HG03103 (cell line): ENCODE measurements at regions not wholly inside any gene's neighbourhood (a gene's known extent, or its start where the extent isn't known, plus 50 kb on each side); places are given as distances from the start of the nearest gene placed in this dataset.
"Not testable (repeated sequence)": the region's sequence is repeated elsewhere in the genome, so short reads cannot be mapped to it uniquely, and the experiment has no call there.

Experiments
- ATAC-seq: cut with Tn5 transposase; IDR thresholded peaks from one replicate; pipeline ENCODE4 v1.9.1; 2021; ENCODE audit warnings: low read depth; ENCODE audit not compliant: unreplicated experiment

DNA sequence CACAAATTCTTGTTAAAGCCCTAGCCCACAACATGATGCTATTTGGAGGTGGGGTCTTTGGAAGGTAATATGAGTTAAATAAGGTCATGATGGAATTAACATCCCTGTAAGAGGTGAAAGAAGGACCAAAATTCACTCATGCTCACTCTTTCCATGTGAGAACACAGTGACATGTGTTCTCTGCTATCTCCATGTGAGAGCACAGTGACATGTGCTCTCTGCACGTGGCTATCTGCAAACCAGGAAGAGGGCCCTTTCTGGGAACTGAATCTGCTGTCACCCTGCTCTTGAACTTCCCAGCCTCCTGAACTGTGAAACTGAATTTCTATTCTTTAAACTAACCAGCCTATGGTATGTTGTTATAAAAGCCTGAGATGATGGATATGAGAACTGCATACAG, 1159.4 kb upstream of the ADGRB3 start:
- ATAC-seq = no peak

DNA sequence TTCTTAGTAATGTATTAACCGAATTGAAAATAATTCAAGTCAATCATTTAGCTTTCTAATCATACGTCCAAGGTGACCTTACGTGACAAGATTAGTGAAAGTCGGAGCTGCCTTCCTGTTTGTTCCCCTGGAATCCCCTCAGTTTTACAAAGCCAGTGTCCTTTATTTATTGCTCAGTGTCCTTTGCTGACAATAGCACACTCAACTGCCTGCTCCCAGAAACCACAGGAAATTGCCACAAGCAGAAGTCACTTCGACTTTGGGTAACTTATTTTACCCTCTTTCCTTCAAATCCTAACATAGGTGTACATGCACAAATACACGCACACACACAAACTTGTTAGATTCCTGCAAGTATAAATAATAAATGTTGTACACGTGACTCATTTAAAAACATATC, 1167.7 kb upstream of the ADGRB3 start:
- ATAC-seq = no peak

DNA sequence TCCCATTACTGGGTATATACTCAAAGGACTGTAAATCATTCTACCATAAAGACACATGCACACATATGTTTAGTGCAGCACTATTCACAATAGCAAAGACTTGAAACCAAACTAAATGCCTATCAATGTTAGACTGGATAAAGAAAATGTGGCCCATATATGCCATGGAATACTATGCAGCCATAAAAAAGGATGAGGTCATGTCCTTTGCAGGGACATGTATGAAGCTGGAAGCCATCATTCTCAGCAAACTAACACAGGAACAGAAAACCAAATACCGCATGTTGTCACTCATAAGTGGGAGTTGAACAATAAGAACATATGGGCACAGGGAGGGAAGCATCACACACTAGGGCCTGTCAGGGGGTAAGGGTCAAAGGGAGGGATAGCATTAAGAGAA, 1172.4 kb upstream of the ADGRB3 start:
- not testable (repeated sequence) for ATAC-seq

DNA sequence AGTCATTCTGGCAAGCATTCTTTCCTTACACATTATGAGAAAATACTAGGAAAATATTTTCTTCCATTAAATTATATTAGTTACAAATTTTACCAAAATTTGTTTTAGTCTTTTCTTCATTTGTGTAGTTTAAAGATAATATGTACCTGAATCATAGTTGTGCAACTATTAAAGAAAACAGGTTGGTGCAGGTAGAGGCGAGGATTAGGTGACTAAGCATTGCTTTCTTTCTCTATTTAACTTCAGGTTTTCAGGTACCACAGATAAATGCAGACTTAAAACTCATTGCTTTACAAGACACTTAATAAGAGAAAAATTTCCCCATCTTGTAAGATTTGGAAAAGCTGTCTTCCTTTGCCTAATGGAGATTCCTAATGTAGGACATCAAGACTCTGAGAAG, 1175.5 kb upstream of the ADGRB3 start:
- no peak for ATAC-seq

DNA sequence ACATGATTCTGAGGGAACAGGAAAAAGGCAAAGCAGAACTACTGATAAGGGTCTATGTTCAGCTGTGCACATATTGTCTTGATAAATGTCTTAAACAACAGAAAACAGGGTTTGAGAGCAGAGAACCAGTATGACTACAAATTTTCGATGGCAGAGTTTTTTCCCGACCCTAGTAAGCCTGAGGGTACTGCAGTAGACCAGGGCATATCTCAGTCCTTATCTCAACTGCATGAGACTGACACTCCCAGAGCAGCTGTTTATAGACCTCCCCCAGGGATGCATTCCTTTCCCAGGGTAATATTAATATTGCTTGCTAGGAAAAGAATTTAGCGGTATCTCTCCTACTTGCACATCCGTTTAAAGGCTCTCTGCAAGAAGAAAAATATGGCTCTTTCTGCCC, 1176.8 kb upstream of the ADGRB3 start:
- no peak for ATAC-seq

DNA sequence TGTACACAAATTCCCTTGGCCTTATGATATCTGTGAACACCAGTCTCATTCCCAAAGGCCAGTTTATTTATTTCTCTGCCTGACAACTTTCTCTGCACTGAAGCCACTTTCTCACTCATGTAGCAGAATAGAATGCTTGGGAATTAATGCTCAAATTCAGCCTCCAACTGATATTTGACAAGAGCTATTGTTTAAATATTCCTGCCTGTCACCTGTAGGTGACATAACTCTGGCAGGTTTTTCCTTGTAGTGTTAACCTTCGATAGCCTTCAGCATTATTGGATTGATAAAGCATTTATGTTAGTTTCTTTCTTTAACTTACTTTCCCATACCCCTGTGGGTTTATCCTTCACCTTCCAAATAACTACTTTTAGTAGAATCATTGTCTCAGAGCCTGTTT, 1183.2 kb upstream of the ADGRB3 start:
- no peak for ATAC-seq

DNA sequence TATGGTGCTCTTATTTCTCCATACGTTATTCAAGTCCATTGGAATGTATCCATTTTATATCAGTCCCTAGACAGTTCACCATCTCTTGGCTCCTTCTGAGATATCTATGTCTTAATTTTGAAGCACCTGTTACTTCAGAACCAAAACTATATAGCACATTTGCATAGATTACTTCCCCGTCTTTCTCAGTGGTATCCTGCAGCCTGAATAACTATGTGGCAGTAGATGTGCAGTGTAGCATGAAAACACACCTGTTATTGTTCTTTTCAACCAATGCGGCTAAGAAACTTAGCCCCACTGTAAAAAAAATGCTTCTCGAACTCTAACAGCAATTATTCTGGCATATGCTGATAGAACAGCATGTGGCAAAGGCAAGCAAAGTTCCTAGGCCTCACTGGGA, 1184.4 kb upstream of the ADGRB3 start:
- ATAC-seq = peak; percentile 69

DNA sequence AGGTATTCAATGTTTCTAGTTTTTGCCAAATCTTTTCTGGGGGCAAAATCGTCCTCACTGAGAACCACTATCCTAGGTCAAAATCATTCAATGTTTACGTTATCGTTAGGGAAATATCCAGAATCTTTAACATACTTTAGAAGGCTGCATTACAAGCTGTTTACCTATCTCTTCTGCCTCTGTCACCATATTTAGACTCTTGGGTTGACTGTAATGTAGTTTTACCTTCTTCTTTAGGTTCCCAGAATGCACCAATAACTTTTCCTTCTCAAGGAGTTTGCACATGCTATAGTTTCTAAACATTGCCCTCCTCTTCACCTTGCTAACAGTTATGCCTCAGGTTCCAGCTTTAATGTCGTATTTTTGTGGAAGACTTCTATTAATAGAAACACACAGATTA, 1185.5 kb upstream of the ADGRB3 start:
- no peak for ATAC-seq

DNA sequence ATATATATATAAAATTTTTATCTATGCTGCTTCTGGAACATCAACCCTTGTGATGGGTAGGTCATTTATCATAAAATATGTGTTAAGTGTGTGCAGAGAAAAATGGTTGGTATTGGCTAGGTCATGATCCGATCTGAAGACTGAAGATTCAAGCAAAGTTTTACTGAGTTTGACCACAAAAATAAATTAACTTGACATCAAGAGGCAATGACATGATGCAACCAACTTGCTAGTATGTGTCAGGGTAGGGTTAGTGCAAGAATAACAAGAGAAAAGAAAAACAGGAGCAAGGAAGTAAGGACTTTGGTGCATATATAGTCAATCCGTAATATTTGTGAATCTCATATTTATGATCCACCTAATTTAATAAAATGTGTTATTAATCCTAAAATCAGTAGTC, 1202.0 kb upstream of the ADGRB3 start:
- no peak for ATAC-seq

DNA sequence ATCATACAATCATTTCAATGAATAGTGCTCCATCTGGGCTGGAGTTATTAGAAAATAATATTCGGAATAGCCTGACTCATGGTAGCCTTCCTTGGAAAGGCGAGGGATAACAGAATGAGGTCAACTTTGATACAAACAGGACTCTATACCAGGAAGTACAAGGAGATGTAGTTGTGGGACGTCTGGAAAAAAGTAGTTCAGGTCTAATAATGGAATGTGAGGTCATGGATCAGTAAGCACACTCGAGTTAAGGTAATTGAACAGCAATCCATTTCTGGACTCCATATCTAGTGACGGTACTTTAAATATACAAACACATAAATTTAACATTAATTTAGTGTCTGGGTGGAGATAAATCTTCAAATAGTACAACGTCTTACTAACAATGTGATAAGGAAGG, 1204.0 kb upstream of the ADGRB3 start:
- ATAC-seq = no peak

DNA sequence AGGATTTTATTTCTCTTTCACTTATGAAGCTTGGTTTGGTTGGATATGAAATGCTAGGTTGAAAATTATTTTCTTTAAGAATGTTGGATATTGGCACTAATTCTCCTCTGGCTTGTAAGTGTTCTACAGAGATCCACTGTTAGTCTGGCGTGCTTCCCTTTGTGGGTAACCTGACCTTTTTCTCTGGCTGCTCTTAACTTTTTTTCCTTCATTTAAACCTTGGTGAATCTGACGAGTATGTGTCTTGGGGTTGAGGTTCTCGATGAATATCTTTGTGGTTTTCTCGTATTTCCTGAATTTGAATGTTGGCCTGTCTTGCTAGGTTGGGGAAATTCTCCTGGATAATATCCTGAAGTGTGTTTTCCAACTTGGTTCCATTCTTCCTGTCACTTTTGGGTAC, 1208.4 kb upstream of the ADGRB3 start:
- not testable (repeated sequence) for ATAC-seq

DNA sequence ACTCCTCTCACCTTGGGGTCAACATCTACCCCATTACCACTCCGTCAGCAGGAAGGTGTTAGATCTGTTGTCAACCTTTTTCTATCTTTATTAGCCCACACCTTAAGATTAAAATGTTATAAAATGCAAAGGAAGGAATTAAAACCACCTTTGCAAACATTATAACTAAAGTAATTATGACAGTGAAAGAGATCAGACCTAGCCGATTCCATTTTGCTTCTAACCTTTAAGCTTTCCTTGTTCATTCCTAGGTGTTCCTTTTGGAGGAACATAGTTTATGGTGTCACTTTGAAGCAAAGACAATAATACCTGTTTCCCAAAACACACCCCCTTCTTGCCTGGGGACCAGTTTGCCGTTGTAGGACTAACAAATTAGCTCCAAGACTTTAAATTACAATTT, 1223.0 kb upstream of the ADGRB3 start:
- no peak for ATAC-seq

DNA sequence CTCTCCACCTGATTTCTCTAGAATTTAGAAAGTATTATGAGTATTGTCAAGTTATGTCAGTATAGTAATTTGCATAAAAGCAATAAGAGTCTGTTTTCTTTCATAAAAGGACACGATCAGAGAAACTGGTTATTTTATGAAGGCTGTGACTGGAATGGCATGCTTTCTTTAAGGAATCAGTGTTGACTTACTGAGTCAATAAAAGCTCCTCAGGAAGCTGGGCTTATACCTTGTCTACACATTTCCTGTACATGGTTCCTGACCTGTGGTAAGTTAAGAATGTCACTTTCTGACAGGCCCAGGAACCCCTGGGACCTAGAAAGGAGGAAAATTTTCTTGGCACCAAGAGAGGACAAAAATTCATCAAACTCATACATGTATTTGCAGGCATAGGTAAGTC, 1224.0 kb upstream of the ADGRB3 start:
- no peak for ATAC-seq

DNA sequence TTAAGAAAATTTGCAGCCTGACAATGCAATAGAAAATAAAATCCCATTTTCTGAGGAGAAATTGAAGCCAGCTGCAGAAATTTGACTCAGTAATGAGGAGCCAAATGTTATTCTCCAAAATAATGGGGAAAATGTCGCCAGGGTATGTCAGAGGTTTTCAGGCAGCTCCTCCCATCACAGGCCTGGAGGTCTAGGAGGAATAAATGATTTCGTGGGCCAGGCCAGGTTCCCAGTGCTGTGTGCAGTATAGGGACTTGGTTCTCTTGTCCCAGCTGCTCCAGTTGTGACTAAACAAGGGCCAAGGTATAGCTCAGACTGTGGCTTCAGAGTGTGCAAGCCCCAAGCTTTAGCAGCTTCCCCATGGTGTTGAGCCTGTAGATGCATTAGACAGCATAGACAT, 1240.8 kb upstream of the ADGRB3 start:
- no peak for ATAC-seq

DNA sequence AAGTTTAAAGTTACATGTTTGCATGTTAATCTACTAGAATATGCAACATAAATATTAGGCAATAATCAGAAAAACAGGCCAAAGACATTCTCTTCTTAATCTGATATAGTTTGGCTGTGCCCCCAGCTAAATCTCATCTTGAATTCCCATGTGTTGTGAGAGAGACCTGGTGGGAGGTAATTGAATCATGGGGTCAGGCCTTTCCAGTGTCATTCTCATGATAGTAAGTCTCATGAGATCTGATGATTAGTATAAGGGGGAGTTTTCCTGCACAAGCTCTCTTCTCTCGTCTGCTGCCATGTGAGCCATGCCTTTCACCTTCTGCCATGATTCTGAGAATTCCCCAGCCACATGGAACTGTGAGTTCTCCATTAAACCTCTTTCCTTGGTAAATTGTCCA, 1241.7 kb upstream of the ADGRB3 start:
- no peak for ATAC-seq

DNA sequence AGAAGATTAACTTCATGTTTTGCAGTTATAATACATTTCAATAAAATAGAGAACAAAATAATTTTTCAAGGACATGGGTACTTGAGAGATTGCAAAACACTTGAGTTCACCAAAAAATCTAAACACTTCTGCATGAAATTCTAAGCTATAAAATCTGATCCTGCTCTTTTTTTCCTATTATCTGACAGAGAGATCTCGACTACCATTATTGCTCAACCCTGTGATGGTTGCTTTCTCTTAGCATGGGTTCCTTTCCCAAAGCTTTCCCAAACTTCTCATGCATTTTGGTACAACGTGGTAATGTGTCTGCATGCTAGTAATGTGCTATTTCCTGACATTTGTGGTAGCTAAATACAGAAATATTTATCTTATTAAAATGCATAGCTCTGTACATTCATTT, 1243.1 kb upstream of the ADGRB3 start:
- ATAC-seq = no peak

DNA sequence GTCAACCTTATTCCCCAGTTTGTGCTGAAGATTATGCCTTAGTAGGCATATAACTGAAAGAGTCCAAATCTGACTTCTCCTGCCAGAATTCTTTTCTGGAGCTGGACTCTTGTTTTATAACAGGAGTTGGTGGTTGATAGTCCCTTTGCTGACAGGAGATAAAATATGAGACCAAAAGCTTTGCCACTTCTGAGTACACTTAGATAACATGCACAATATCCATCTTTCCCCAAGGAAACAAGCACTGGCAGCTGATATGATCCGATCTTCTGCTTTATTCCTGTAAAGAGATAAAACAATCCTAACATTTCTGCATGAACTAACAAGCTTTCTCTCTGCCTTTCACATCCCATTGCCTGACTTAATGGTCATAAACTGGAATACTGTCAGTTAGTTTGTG, 1265.4 kb upstream of the ADGRB3 start:
- no peak for ATAC-seq

DNA sequence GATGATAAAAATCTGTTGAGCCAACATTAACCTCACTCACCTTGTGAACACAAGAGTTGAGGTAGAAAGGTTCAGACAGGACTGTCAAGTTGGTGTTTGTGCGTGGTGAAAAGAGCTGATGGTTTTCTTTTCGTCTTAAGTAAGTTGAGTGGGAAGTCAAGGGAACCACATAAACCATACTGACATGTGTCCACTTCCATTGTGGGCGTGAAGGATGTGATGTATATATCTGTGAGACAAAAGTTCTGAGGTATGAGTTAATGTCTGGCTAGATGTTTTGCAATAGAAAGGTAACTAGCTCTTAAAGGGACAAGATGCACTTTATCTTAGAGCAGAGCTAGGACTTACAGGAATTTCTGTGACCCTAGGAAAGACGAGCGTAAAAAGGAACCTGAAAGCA, 1272.1 kb upstream of the ADGRB3 start:
- no peak for ATAC-seq

DNA sequence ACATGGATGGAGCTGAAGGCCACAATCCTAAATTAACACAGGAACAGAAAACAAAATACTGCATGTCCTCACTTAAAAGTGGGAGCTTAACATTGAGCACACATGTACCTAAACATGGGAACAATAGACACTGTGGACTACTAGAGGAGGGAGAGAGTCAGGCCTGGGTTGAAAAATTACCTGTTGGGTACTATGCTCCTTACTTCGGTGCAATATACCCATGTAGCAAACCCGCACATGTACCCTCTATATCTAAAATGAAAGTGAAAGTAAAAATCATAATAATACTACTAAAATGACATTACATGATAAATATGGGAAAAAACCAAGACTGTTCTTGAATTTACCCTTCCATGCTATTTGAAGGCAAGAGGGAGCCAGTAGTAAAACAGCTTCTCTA, 1273.8 kb upstream of the ADGRB3 start:
- ATAC-seq = no peak

DNA sequence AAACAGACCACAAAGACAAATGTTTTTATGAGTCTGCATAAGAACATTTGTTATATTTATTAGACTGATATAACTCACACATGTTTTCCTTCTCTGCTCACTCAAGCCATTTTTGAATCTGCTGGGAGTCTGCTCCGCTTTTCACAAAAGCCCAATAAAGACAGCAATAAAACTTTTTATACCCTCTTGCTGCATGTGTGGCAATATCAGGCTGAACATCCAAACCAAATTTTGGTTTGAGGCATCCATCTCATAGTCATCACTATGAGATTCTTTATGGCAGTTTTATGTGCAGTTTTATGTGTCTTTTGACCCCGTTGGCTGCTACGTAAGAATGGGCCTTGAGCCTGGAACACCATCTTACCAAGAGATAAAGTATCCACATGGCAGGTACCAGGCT, 1276.8 kb upstream of the ADGRB3 start:
- no peak for ATAC-seq

DNA sequence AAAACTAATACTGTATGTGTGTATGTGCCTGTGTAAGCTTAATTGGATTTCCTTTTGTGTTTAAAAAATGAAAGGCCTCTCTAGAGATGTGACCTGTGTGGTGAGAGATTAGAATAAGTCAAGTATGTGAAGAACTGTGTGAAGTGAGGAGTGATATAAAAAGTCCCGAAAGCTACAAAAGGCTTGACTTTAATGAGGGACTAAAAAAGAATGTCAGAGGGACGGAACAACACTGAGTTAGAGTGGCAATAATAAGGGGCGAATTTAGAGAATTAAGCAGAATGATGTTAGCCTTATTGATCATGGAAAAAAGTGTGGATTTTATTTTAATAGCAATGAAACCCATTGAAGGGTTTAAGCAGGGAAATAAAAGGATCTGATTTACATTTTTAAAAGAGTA, 1281.2 kb upstream of the ADGRB3 start:
- no peak for ATAC-seq

DNA sequence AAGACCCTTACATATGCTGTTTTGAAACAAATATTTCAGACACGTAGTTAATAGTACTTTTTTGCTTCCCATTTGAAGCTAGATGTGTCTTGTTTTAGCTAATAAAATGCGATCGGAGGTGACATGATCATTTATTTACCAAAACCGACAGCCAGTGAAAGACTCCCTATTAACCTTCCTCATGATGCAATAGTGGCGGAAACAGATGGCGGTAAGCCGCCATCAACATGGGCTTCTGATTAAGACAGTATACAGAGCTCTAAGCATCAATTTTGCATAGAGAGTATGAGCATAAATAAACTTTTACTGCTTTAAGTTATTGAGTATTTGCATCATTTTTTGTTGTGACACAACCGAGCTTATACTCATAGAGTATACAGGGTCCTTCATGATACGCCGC, 1282.4 kb upstream of the ADGRB3 start:
- no peak for ATAC-seq

DNA sequence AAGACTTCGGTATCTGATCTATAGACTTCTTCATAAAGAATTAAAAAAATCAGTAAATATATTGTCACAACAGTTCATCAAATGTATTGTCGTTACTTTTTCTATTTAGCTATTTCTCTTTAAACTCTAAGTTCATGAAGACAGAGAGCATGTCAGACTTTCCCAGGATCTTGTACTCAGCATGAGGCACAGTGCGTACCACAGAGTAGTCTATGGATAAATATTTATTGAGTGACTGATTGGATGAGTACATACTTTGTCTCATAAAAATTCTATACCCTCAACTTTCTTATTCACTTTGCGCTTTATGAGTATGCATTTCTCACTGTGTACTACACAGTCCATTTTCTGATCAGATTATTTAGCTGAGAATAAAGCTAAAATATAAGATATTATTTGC, 1284.4 kb upstream of the ADGRB3 start:
- no peak for ATAC-seq

DNA sequence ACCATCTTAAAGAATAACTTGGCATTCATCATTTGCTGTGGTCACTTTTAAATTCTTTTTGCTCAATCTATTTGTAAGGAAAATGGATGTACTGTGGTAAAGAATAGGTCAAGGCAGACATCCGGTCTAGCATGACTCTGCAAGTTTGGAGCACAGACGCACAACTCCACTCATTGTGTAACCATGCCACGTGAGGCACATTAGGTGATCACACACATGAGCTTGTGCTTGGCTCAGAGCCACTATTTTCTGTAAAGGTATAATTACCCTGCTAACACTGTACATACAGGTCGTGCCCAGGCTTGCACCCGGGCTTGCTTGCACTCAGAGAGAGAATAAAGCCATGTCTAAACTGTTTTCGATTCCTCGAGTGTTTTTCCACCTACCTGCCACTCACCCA, 1289.1 kb upstream of the ADGRB3 start:
- ATAC-seq = no peak
